ENCODE measurements at regions not wholly inside any gene's neighbourhood (a gene's known extent, or its start where the extent isn't known, plus 50 kb on each side); places are given as distances from the start of the nearest gene placed in this dataset.

GRCh38 chr5:4532705-4533080 is 607.4 kb upstream of the ADAMTS16 start:
- Histone ChIP-seq H3K36me3 (ENCODE audit: control insufficient read depth in 2 of 3, insufficient read depth in 3 of 3, low read length in 3 of 3) (no peaks in the 10 kb centered on the region), H3K4me1 (ENCODE audit: control insufficient read depth in 2 of 2, insufficient read depth in 2 of 2, low read length in 2 of 2) (no peaks in the 10 kb centered on the region), H3K4me3 (ENCODE audit: low read length) (no peak overlapping the region), H3K27me3 (ENCODE audit: control insufficient read depth in 2 of 2, insufficient read depth in 2 of 2, low read length in 2 of 2) (no peaks in the 10 kb centered on the region), H3K27ac (ENCODE audit: low read depth, low read length) (no peak overlapping the region), H3K9me3 (ENCODE audit: control insufficient read depth in 2 of 3, low read length in 3 of 3) (peaks cover 0 to 10% (median 0%) of the 10 kb centered on the region in 3 experiments)
- POLR2A ChIA-PET = no interaction called here
- CTCF ChIA-PET = no interaction called here
- Mint-ChIP-seq H3K4me1 (no peaks in the 10 kb centered on the region), H3K27me3 (no peaks in the 10 kb centered on the region), H3K36me3 (no peaks in the 10 kb centered on the region), H3K4me3 (no peak overlapping the region), H3K9me3 (peaks cover 0 to 14% (median 7%) of the 10 kb centered on the region in 11 donors), H3K27ac (peak overlapping the region in 1 of 9 donors; percentile 55)
- intact Hi-C loops (cut with micrococcal nuclease) = no loop called here
- no peak for DNase-seq
- no peak for ATAC-seq

- ATAC-seq = no peak
- POLR2A ChIA-PET = no interaction called here
- CTCF ChIA-PET = no interaction called here
Measured at GRCh38 chr5:4533457-4534105, 606.5 kb upstream of the ADAMTS16 start.

GRCh38 chr5:4537489-4537888 is 602.6 kb upstream of the ADAMTS16 start:
- POLR2A ChIA-PET = no interaction called here
- peaks cover 0 to 4% (median 0%) of the 10 kb centered on the region in 7 donors for H3K4me1 Mint-ChIP-seq
- no peaks in the 10 kb centered on the region for H3K27me3 Mint-ChIP-seq
- Histone ChIP-seq H3K36me3 (ENCODE audit: control insufficient read depth in 2 of 3, insufficient read depth in 3 of 3, low read length in 3 of 3) (no peaks in the 10 kb centered on the region), H3K27me3 (ENCODE audit: control insufficient read depth in 2 of 2, insufficient read depth in 2 of 2, low read length in 2 of 2) (no peaks in the 10 kb centered on the region), H3K4me3 (ENCODE audit: low read length) (no peak overlapping the region), H3K27ac (ENCODE audit: low read depth, low read length) (no peak overlapping the region), H3K4me1 (ENCODE audit: control insufficient read depth in 2 of 2, insufficient read depth in 2 of 2, low read length in 2 of 2) (no peaks in the 10 kb centered on the region), H3K9me3 (ENCODE audit: control insufficient read depth in 2 of 3, low read length in 3 of 3) (peaks cover 0 to 20% (median 0%) of the 10 kb centered on the region in 3 experiments)
- H3K4me3 Mint-ChIP-seq = no peak overlapping the region
- no peak for ATAC-seq
- no peak for DNase-seq
- intact Hi-C loops (cut with micrococcal nuclease) = no loop called here
- no peak overlapping the region for H3K27ac Mint-ChIP-seq
- no peaks in the 10 kb centered on the region for H3K36me3 Mint-ChIP-seq
- CTCF ChIA-PET = no interaction called here
- H3K9me3 Mint-ChIP-seq = peaks cover 2 to 17% (median 9%) of the 10 kb centered on the region in 11 donors

More at GRCh38 chr5:4533457-4534105, 606.5 kb upstream of the ADAMTS16 start:
- no peaks in the 10 kb centered on the region for H3K27me3 ChIP-seq (ENCODE audit: control insufficient read depth in 2 of 2, insufficient read depth in 2 of 2, low read length in 2 of 2)
- no peak for DNase-seq
- no peaks in the 10 kb centered on the region for H3K36me3 ChIP-seq (ENCODE audit: control insufficient read depth in 2 of 3, insufficient read depth in 3 of 3, low read length in 3 of 3)
- no peaks in the 10 kb centered on the region for H3K27me3 Mint-ChIP-seq
- intact Hi-C loops (cut with micrococcal nuclease) = no loop called here
- H3K27ac ChIP-seq (ENCODE audit: low read depth, low read length) = no peak overlapping the region
- H3K4me3 Mint-ChIP-seq = no peak overlapping the region
- H3K4me1 Mint-ChIP-seq = no peaks in the 10 kb centered on the region
- no peak overlapping the region for H3K4me3 ChIP-seq (ENCODE audit: low read length)
- H3K27ac Mint-ChIP-seq = no peak overlapping the region
- peaks cover 0 to 12% (median 0%) of the 10 kb centered on the region in 3 experiments for H3K9me3 ChIP-seq (ENCODE audit: control insufficient read depth in 2 of 3, low read length in 3 of 3)
- no peaks in the 10 kb centered on the region for H3K36me3 Mint-ChIP-seq
- no peaks in the 10 kb centered on the region for H3K4me1 ChIP-seq (ENCODE audit: control insufficient read depth in 2 of 2, insufficient read depth in 2 of 2, low read length in 2 of 2)
- H3K9me3 Mint-ChIP-seq = peaks cover 2 to 22% (median 7%) of the 10 kb centered on the region in 11 donors

GRCh38 chr5:4540375-4541173 is 599.6 kb upstream of the ADAMTS16 start:
- no peak overlapping the region for H3K4me3 Mint-ChIP-seq

GRCh38 chr5:4541334-4541733 is 598.8 kb upstream of the ADAMTS16 start:
- DNase-seq = no peak
- no peak overlapping the region for H3K27ac ChIP-seq (ENCODE audit: low read depth, low read length)
- H3K4me1 Mint-ChIP-seq = peaks cover 0 to 4% (median 0%) of the 10 kb centered on the region in 7 donors
- H3K4me3 ChIP-seq (ENCODE audit: low read length) = no peak overlapping the region
- H3K4me1 ChIP-seq (ENCODE audit: control insufficient read depth in 2 of 2, insufficient read depth in 2 of 2, low read length in 2 of 2) = no peaks in the 10 kb centered on the region
- intact Hi-C loops (cut with micrococcal nuclease) = no loop called here
- ATAC-seq = no peak
- no peak overlapping the region for H3K4me3 Mint-ChIP-seq
- H3K27me3 ChIP-seq (ENCODE audit: control insufficient read depth in 2 of 2, insufficient read depth in 2 of 2, low read length in 2 of 2) = no peaks in the 10 kb centered on the region
- no peaks in the 10 kb centered on the region for H3K36me3 Mint-ChIP-seq
- H3K27ac Mint-ChIP-seq = no peak overlapping the region
- no peaks in the 10 kb centered on the region for H3K27me3 Mint-ChIP-seq
- peaks cover under 1 to 13% (median 5%) of the 10 kb centered on the region in 11 donors for H3K9me3 Mint-ChIP-seq
- ChIA-PET POLR2A (no interaction called here), CTCF (no interaction called here)
- no peaks in the 10 kb centered on the region for H3K36me3 ChIP-seq (ENCODE audit: control insufficient read depth in 2 of 3, insufficient read depth in 3 of 3, low read length in 3 of 3)
- peaks cover 0 to 16% (median 0%) of the 10 kb centered on the region in 3 experiments for H3K9me3 ChIP-seq (ENCODE audit: control insufficient read depth in 2 of 3, low read length in 3 of 3)

More at GRCh38 chr5:4540375-4541173, 599.6 kb upstream of the ADAMTS16 start:
- ChIA-PET CTCF (no interaction called here), POLR2A (no interaction called here)
- Histone ChIP-seq H3K27me3 (ENCODE audit: control insufficient read depth in 2 of 2, insufficient read depth in 2 of 2, low read length in 2 of 2) (no peaks in the 10 kb centered on the region), H3K27ac (ENCODE audit: low read depth, low read length) (no peak overlapping the region), H3K36me3 (ENCODE audit: control insufficient read depth in 2 of 3, insufficient read depth in 3 of 3, low read length in 3 of 3) (no peaks in the 10 kb centered on the region), H3K4me3 (ENCODE audit: low read length) (no peak overlapping the region), H3K4me1 (ENCODE audit: control insufficient read depth in 2 of 2, insufficient read depth in 2 of 2, low read length in 2 of 2) (no peaks in the 10 kb centered on the region), H3K9me3 (ENCODE audit: control insufficient read depth in 2 of 3, low read length in 3 of 3) (peaks cover 0 to 16% (median 0%) of the 10 kb centered on the region in 3 experiments)
- Mint-ChIP-seq H3K27ac (no peak overlapping the region), H3K36me3 (no peaks in the 10 kb centered on the region), H3K9me3 (peaks cover 1 to 17% (median 7%) of the 10 kb centered on the region in 11 donors), H3K4me1 (peaks cover 0 to 4% (median 0%) of the 10 kb centered on the region in 7 donors), H3K27me3 (no peaks in the 10 kb centered on the region)
- no peak for DNase-seq
- no peak for ATAC-seq
- intact Hi-C loops (cut with micrococcal nuclease) = no loop called here

GRCh38 chr5:4542145-4542778 is 597.9 kb upstream of the ADAMTS16 start:
- no peak for ATAC-seq
- no peak overlapping the region for H3K27ac Mint-ChIP-seq
- DNase-seq = no peak
- Histone ChIP-seq H3K27ac (ENCODE audit: low read depth, low read length) (no peak overlapping the region), H3K27me3 (ENCODE audit: control insufficient read depth in 2 of 2, insufficient read depth in 2 of 2, low read length in 2 of 2) (no peaks in the 10 kb centered on the region), H3K9me3 (ENCODE audit: control insufficient read depth in 2 of 3, low read length in 3 of 3) (peaks cover 0 to 14% (median 0%) of the 10 kb centered on the region in 3 experiments), H3K4me1 (ENCODE audit: control insufficient read depth in 2 of 2, insufficient read depth in 2 of 2, low read length in 2 of 2) (no peaks in the 10 kb centered on the region), H3K4me3 (ENCODE audit: low read length) (no peak overlapping the region), H3K36me3 (ENCODE audit: control insufficient read depth in 2 of 3, insufficient read depth in 3 of 3, low read length in 3 of 3) (no peaks in the 10 kb centered on the region)
- H3K4me1 Mint-ChIP-seq = peaks cover 0 to 4% (median 0%) of the 10 kb centered on the region in 7 donors
- H3K4me3 Mint-ChIP-seq = no peak overlapping the region
- CTCF ChIA-PET = no interaction called here
- POLR2A ChIA-PET = no interaction called here
- no peaks in the 10 kb centered on the region for H3K27me3 Mint-ChIP-seq
- H3K9me3 Mint-ChIP-seq = peaks cover 0 to 15% (median 5%) of the 10 kb centered on the region in 11 donors
- intact Hi-C loops (cut with micrococcal nuclease) = no loop called here
- no peaks in the 10 kb centered on the region for H3K36me3 Mint-ChIP-seq
